SIG-M5 treated with dmso at 0.1 percent for 504 hours (cell line): ENCODE measurements at regions not wholly inside any gene's neighbourhood (a gene's known extent, or its start where the extent isn't known, plus 50 kb on each side); places are given as distances from the start of the nearest gene placed in this dataset.
A peak's percentile ranks its signal among the peaks of the same experiment; 100 is the strongest.
"Not testable (repeated sequence)": the region's sequence is repeated elsewhere in the genome, so short reads cannot be mapped to it uniquely, and the experiment has no call there.

Experiments used
- DNase-seq: peaks from one replicate; lab custom pipeline; 2025; ENCODE audit not compliant: unreplicated experiment; lab: John Stamatoyannopoulos, UW

- no peak for DNase-seq
Observed at GRCh38 chr6:121544691-121545090, 109.2 kb downstream of the GJA1 start.

- peak; percentile 9 for DNase-seq
Observed at GRCh38 chr6:121548131-121548530, 112.7 kb downstream of the GJA1 start.

GRCh38 chr6:121549736-121550135 is 114.3 kb downstream of the GJA1 start:
- DNase-seq, result no peak

GRCh38 chr6:121550491-121551010 is 115.1 kb downstream of the GJA1 start:
- DNase-seq, result no peak

- DNase-seq, result no peak
Observed at GRCh38 chr6:121555201-121555600, 119.8 kb downstream of the GJA1 start.

GRCh38 chr6:121556149-121556548 is 120.7 kb downstream of the GJA1 start:
- DNase-seq, result not testable (repeated sequence)

- no peak for DNase-seq
Observed at GRCh38 chr6:121557146-121557940, 121.9 kb downstream of the GJA1 start.

GRCh38 chr6:121559611-121560269 is 124.3 kb downstream of the GJA1 start:
- no peak for DNase-seq

- DNase-seq, result no peak
Observed at GRCh38 chr6:121560476-121560875, 125.0 kb downstream of the GJA1 start.

GRCh38 chr6:121563286-121563685 is 127.8 kb downstream of the GJA1 start:
- no peak for DNase-seq

- not testable (repeated sequence) for DNase-seq
Observed at GRCh38 chr6:121564529-121564928, 129.1 kb downstream of the GJA1 start.

GRCh38 chr6:121571455-121571854 is 136.0 kb downstream of the GJA1 start:
- no peak for DNase-seq

GRCh38 chr6:121573481-121573880 is 138.0 kb downstream of the GJA1 start:
- DNase-seq, result peak; percentile 12

- no peak for DNase-seq
Observed at GRCh38 chr6:121578216-121578615, 142.8 kb downstream of the GJA1 start.

- peak; percentile 31 for DNase-seq
Observed at GRCh38 chr6:121579478-121579877, 144.0 kb downstream of the GJA1 start.

- no peak for DNase-seq
Observed at GRCh38 chr6:121581327-121581726, 145.9 kb downstream of the GJA1 start.

GRCh38 chr6:121582262-121582661 is 146.8 kb downstream of the GJA1 start:
- no peak for DNase-seq

- no peak for DNase-seq
Observed at GRCh38 chr6:121584586-121585369, 149.3 kb downstream of the GJA1 start.

- peak; percentile 26 for DNase-seq
Observed at GRCh38 chr6:121590438-121590837, 155.0 kb downstream of the GJA1 start.

- no peak for DNase-seq
Observed at GRCh38 chr6:121590916-121591315, 155.5 kb downstream of the GJA1 start.

GRCh38 chr6:121592261-121592935 is 157.0 kb downstream of the GJA1 start:
- no peak for DNase-seq
